ENCODE measurements at regions not wholly inside any gene's neighbourhood (a gene's known extent, or its start where the extent isn't known, plus 50 kb on each side); places are given as distances from the start of the nearest gene placed in this dataset.
A peak's percentile ranks its signal among the peaks of the same experiment; 100 is the strongest.

GRCh38 chr3:69463531-69463930, 77.6 kb upstream of the FRMD4B start:
- ATAC-seq (ENCODE audit: poor library complexity) (no peak), DNase-seq (no peak)
- intact Hi-C loops (cut with DNase I) = no loop called here

GRCh38 chr3:69462826-69463100, 76.9 kb upstream of the FRMD4B start:
- ATAC-seq (ENCODE audit: poor library complexity) (no peak), DNase-seq (no peak)
- intact Hi-C loops (cut with DNase I) = no loop called here

- no peak for ATAC-seq (ENCODE audit: poor library complexity)
- intact Hi-C loops (cut with DNase I) = no loop called here
- DNase-seq = no peak
Observed at GRCh38 chr3:69462022-69462825, 76.3 kb upstream of the FRMD4B start.

- intact Hi-C loops (cut with DNase I) = no loop called here
- DNase-seq = no peak
- ATAC-seq (ENCODE audit: poor library complexity) = no peak
Observed at GRCh38 chr3:69460034-69460433, 74.1 kb upstream of the FRMD4B start.

GRCh38 chr3:69458803-69459365, 73.0 kb upstream of the FRMD4B start:
- intact Hi-C loops (cut with DNase I) = no loop called here

GRCh38 chr3:69456631-69457030, 70.7 kb upstream of the FRMD4B start:
- no peak for ATAC-seq (ENCODE audit: poor library complexity)
- DNase-seq = no peak
- intact Hi-C loops (cut with DNase I) = no loop called here

More at GRCh38 chr3:69458803-69459365, 73.0 kb upstream of the FRMD4B start:
- ATAC-seq (ENCODE audit: poor library complexity) = no peak
- DNase-seq = no peak

- ATAC-seq (ENCODE audit: poor library complexity) (no peak), DNase-seq (no peak)
- intact Hi-C loops (cut with DNase I) = no loop called here
Observed at GRCh38 chr3:69454204-69454787, 68.4 kb upstream of the FRMD4B start.

- intact Hi-C loops (cut with DNase I) = no loop called here
- ATAC-seq (ENCODE audit: poor library complexity) (no peak), DNase-seq (no peak)
Observed at GRCh38 chr3:69452295-69452694, 66.4 kb upstream of the FRMD4B start.

GRCh38 chr3:69451594-69451993, 65.7 kb upstream of the FRMD4B start:
- intact Hi-C loops (cut with DNase I) = no loop called here

GRCh38 chr3:69448877-69449276, 63.0 kb upstream of the FRMD4B start:
- no peak for ATAC-seq (ENCODE audit: poor library complexity)
- intact Hi-C loops (cut with DNase I) = no loop called here

More at GRCh38 chr3:69451594-69451993, 65.7 kb upstream of the FRMD4B start:
- DNase-seq (no peak), ATAC-seq (ENCODE audit: poor library complexity) (peak; percentile 55)

GRCh38 chr3:69446402-69447072, 60.6 kb upstream of the FRMD4B start:
- no peak for ATAC-seq (ENCODE audit: poor library complexity)
- no peak for DNase-seq
- intact Hi-C loops (cut with DNase I) = no loop called here

More at GRCh38 chr3:69448877-69449276, 63.0 kb upstream of the FRMD4B start:
- no peak for DNase-seq

GRCh38 chr3:69445498-69445897, 59.6 kb upstream of the FRMD4B start:
- ATAC-seq (ENCODE audit: poor library complexity) (peak; percentile 32), DNase-seq (no peak)
- intact Hi-C loops (cut with DNase I) = no loop called here

GRCh38 chr3:69445024-69445423, 59.1 kb upstream of the FRMD4B start:
- ATAC-seq (ENCODE audit: poor library complexity) = peak; percentile 52
- no peak for DNase-seq
- intact Hi-C loops (cut with DNase I) = no loop called here

- DNase-seq (no peak), ATAC-seq (ENCODE audit: poor library complexity) (no peak)
- intact Hi-C loops (cut with DNase I) = no loop called here
Observed at GRCh38 chr3:69443457-69443920, 57.6 kb upstream of the FRMD4B start.

- intact Hi-C loops (cut with DNase I) = no loop called here
- no peak for ATAC-seq (ENCODE audit: poor library complexity)
- DNase-seq = no peak
Observed at GRCh38 chr3:69442771-69443311, 57.0 kb upstream of the FRMD4B start.

GRCh38 chr3:69441732-69442131, 55.8 kb upstream of the FRMD4B start:
- no peak for DNase-seq
- intact Hi-C loops (cut with DNase I) = no loop called here
- no peak for ATAC-seq (ENCODE audit: poor library complexity)

GRCh38 chr3:69441040-69441439, 55.2 kb upstream of the FRMD4B start:
- ATAC-seq (ENCODE audit: poor library complexity) (no peak), DNase-seq (no peak)
- intact Hi-C loops (cut with DNase I) = no loop called here

GRCh38 chr3:69439643-69440270, 53.9 kb upstream of the FRMD4B start:
- intact Hi-C loops (cut with DNase I) = loop anchor here (10.0 kb wide), 1 partner anchor 235 kb away; no protein-coding TSS in a partner anchor
- peak; percentile 62 for ATAC-seq (ENCODE audit: poor library complexity)
- DNase-seq = no peak

- DNase-seq (no peak), ATAC-seq (ENCODE audit: poor library complexity) (no peak)
- intact Hi-C loops (cut with DNase I) = loop anchor here (10.0 kb wide), 1 partner anchor 236 kb away; no protein-coding TSS in a partner anchor
Observed at GRCh38 chr3:69438476-69438875, 52.6 kb upstream of the FRMD4B start.

All from Right ventricle myocardium superior (tissue), 1 donor.